Ascending aorta (tissue), 2 donors: ENCODE measurements at regions not wholly inside any gene's neighbourhood (a gene's known extent, or its start where the extent isn't known, plus 50 kb on each side); places are given as distances from the start of the nearest gene placed in this dataset.

Experiments
- DNase-seq, 2 donors: peaks; one replicate each; pipeline ENCODE4 v3.0.0-alpha.2; 2019; ENCODE audit warnings: low spot score in 2 of 2
- H3K27ac ChIP-seq, 2 donors: fragments of 200-600 bp; sonication (generic); one replicate each; pipeline ENCODE4 v1.5.1; 2016 to 2017; ENCODE audit warnings: mild to moderate bottlenecking in 1 of 2
- H3K27me3 ChIP-seq: fragments of 200-600 bp; sonication (generic); one replicate; pipeline ENCODE4 v1.5.1; 2017
- H3K36me3 ChIP-seq, 2 donors: fragments of 200-600 bp; sonication (generic); one replicate each; pipeline ENCODE4 v1.5.1; 2016
- H3K4me1 ChIP-seq, 2 donors: fragments of 200-600 bp; sonication (generic); one replicate each; pipeline ENCODE4 v1.5.1; 2016 to 2017; ENCODE audit warnings: mild to moderate bottlenecking in 1 of 2
- H3K4me3 ChIP-seq, 2 donors: fragments of 200-600 bp; sonication (generic); one replicate each; pipeline ENCODE4 v1.5.1; 2016 to 2017; ENCODE audit warnings: mild to moderate bottlenecking in 1 of 2
- H3K9me3 ChIP-seq, 2 donors: fragments of 200-600 bp; sonication (generic); one replicate each; pipeline ENCODE4 v1.5.1; 2016
- intact Hi-C: fragments of 100-400 bp; cut with DNase I; formaldehyde crosslinking; loops from one replicate; pipeline ENCODE4 v1.15.1; 2023
- TF ChIP-seq, protein P1 (sequence below), 3 experiments: fragments of 200-600 bp in 2 of 3; fragments of 450-650 bp in 1 of 3; sonication (generic) in 2 of 3; IDR thresholded peaks; one replicate each; pipeline ENCODE4 v1.5.1; 2016 to 2019; ENCODE audit warnings: antibody characterized with exemption in 3 of 3, mild to moderate bottlenecking in 1 of 3, moderate library complexity in 1 of 3

DNA sequence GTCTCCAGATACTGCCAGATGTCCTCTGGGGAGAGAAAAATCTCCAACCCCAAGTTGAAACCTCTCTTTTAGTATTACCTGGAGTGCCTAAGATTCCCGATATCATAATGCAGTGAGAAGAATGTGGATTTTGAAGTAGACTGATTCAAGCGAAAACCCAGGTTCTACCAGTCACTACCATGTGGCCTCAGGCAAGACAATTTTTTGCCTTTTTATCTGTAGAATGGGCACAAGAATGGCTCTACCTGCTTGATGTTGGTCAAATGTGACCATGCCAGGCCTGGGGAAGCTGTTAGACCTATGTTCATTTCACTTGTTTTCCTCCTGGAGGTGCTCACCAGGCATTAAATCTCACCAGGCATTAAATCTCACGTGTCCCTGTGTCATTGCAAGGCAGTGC is 131.3 kb downstream of the DDX1 start:
- Histone ChIP-seq H3K27me3 (no peaks in the 10 kb centered on the region), H3K4me1 (no peaks in the 10 kb centered on the region), H3K4me3 (no peak overlapping the region), H3K36me3 (no peaks in the 10 kb centered on the region), H3K9me3 (no peaks in the 10 kb centered on the region), H3K27ac (no peak overlapping the region)
- DNase-seq: no peak
- TF ChIP-seq, protein P1, sequence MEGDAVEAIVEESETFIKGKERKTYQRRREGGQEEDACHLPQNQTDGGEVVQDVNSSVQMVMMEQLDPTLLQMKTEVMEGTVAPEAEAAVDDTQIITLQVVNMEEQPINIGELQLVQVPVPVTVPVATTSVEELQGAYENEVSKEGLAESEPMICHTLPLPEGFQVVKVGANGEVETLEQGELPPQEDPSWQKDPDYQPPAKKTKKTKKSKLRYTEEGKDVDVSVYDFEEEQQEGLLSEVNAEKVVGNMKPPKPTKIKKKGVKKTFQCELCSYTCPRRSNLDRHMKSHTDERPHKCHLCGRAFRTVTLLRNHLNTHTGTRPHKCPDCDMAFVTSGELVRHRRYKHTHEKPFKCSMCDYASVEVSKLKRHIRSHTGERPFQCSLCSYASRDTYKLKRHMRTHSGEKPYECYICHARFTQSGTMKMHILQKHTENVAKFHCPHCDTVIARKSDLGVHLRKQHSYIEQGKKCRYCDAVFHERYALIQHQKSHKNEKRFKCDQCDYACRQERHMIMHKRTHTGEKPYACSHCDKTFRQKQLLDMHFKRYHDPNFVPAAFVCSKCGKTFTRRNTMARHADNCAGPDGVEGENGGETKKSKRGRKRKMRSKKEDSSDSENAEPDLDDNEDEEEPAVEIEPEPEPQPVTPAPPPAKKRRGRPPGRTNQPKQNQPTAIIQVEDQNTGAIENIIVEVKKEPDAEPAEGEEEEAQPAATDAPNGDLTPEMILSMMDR (IDR thresholded peaks at IDR 0.05): no peak
- intact Hi-C loops: no loop called here

DNA sequence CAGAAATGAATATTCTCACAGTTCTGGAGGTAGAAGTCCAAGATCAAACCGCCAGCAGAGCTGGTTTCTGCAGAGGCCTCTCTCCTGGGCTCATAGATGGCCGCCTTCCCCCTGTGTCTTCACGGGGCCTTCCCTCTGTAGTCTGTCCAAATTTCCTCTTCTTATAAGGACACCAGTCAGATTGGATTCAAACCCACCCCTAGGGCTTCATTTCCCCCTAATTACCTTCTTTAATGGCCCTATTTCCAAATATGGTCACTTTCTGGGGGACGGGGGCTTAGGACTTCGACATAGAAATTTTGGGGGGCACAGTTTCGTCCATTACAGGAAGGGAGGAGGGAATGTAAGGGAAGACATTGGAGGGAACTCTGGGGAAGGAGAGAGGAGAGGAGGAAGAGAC is 132.6 kb downstream of the DDX1 start:
- intact Hi-C loops: no loop called here
- no peaks in the 10 kb centered on the region for H3K36me3 ChIP-seq
- no peaks in the 10 kb centered on the region for H3K9me3 ChIP-seq
- no peak overlapping the region for H3K4me3 ChIP-seq
- no peaks in the 10 kb centered on the region for H3K4me1 ChIP-seq
- TF ChIP-seq, protein P1 (IDR thresholded peaks at IDR 0.05): no peak
- no peak overlapping the region for H3K27ac ChIP-seq
- no peaks in the 10 kb centered on the region for H3K27me3 ChIP-seq
- no peak for DNase-seq

DNA sequence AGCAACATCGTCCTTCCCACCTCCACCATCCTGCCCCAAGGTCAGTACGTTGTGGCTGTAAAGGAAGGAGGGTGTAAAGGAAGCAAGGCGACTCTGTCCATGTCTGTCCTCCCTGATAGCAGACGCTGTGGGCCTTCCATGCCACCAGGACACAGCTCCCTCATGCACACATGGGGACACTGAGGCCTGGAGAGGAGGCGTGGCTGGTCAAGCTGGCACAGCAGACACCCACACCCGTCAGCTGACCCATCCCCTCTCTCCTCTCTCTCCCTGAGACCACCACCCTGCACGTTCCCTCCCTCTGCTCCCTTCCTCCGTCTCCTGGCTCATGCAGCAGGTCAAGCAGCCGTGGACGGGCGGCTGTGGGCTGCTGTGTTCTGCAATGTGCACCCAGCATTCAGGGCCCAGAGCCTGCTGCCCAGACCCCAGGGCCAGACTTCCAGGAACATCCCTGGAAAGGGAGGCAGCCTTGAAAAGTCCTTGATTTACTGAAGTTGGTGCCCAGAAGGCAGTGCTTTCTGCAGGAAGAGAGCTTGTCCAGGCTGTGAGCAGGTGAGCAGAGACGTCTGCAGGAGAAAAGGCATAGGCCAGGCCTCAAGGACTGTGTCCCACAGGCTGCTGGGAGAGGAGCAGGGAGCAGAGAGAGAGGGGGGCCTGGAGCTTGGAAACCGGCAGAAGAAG is 133.6 kb downstream of the DDX1 start:
- Histone ChIP-seq H3K27me3 (no peaks in the 10 kb centered on the region), H3K36me3 (no peaks in the 10 kb centered on the region), H3K9me3 (no peaks in the 10 kb centered on the region), H3K4me3 (no peak overlapping the region), H3K27ac (no peak overlapping the region), H3K4me1 (peaks cover 0 to under 1% of the 10 kb centered on the region in 2 donors)
- intact Hi-C loops: no loop called here
- TF ChIP-seq, protein P1 (IDR thresholded peaks at IDR 0.05): no peak
- no peak for DNase-seq

DNA sequence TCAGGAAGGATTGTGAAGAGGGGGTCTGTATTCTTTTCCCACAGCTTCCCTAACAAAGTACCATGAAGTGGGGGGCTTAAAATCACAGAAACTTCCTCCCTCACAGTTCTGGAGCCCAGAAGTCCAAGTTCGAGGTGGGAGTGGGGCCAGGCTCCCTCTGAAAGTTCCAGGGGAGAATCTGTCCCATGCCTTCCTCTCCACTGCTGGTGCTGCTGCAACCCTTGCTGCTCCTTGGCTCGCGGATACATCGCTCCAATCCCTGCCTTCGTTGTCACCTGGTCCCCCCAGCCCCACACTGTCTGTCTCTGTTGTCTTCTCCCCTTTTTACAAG is 134.1 kb downstream of the DDX1 start:
- TF ChIP-seq, protein P1 (IDR thresholded peaks at IDR 0.05): no peak
- H3K36me3 ChIP-seq: no peaks in the 10 kb centered on the region
- peak in 1 of 2 donors; percentile 15 for DNase-seq
- no peaks in the 10 kb centered on the region for H3K27me3 ChIP-seq
- no peak overlapping the region for H3K4me3 ChIP-seq
- no peak overlapping the region for H3K27ac ChIP-seq
- no peaks in the 10 kb centered on the region for H3K9me3 ChIP-seq
- intact Hi-C loops: no loop called here
- peaks cover 4 to 5% of the 10 kb centered on the region in 2 donors for H3K4me1 ChIP-seq

DNA sequence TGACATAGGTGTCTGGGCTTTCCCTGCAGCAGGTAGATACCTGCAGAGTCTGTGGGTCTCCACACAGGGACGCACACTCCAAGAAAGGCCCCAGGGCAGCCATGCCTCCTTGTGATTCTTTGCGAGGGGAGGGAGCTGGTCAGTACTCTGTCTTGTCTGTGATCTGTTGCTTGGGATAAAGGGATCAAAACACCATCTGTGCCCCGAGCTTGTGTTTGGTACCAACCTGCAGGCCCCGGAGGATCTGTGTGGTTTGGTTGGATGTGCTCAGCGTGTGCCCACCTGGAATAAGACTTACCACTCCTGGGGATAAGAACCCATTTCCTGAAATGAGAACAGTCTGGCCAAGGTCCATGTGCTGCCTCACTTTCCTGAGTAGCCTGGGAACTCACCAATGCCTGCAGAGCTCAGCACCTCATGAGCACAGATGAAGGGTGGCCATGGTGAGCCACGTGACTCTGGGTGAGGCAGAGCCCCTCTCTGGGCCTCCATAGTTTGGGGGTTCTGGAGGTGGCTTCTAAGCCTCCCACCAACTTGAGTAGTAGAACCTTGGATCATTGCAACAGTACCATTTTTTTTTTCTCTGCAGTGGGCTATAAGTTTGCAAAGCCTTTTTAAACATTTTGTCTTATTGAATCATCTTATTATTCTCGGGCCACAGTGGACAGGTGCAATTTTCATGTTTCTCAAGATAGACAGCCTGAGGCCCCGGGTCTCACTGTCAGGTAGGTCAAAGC is 134.8 kb downstream of the DDX1 start:
- intact Hi-C loops: no loop called here
- Histone ChIP-seq H3K4me1 (peaks cover 4 to 10% of the 10 kb centered on the region in 2 donors), H3K27me3 (no peaks in the 10 kb centered on the region), H3K9me3 (no peaks in the 10 kb centered on the region), H3K27ac (no peak overlapping the region), H3K4me3 (no peak overlapping the region), H3K36me3 (no peaks in the 10 kb centered on the region)
- TF ChIP-seq, protein P1 (IDR thresholded peaks at IDR 0.05): no peak
- peak in 1 of 2 donors; percentile 37 for DNase-seq
